Heart left ventricle (tissue), 16 donors: ENCODE measurements at regions not wholly inside any gene's neighbourhood (a gene's known extent, or its start where the extent isn't known, plus 50 kb on each side); places are given as distances from the start of the nearest gene placed in this dataset.

Source experiments
- ATAC-seq, 4 donors: fragments of 200-7000 bp; cut with Tn5 transposase; one replicate each; pipeline ENCODE4 v1.9.1; 2020 to 2022; ENCODE audit warnings: moderate library complexity in 4 of 4, mild to moderate bottlenecking in 3 of 4, moderate number of reproducible peaks in 1 of 4
- DNase-seq, 5 donors: peaks; one replicate each; pipeline ENCODE4 v3.0.0-alpha.2; 2020
- H3K27ac ChIP-seq, 12 donors: fragments of 200-600 bp; sonication (generic) in 4 of 12; one replicate each; pipeline versions ENCODE4 v1.5.0 to v1.8.0; 2016 to 2022; ENCODE audit warnings: mild to moderate bottlenecking in 2 of 12
- H3K27me3 ChIP-seq, 9 donors: fragments of 200-600 bp; sonication (generic) in 2 of 9; one replicate each; pipeline versions ENCODE4 v1.5.1 to v1.8.0; 2016 to 2022; ENCODE audit warnings: mild to moderate bottlenecking in 3 of 9
- H3K36me3 ChIP-seq, 9 donors: fragments of 200-600 bp; sonication (generic) in 2 of 9; one replicate each; pipeline versions ENCODE4 v1.5.0 to v1.8.0; 2018 to 2022; ENCODE audit warnings: mild to moderate bottlenecking in 2 of 9
- H3K4me1 ChIP-seq, 12 donors: fragments of 200-600 bp; sonication (generic) in 4 of 12; one replicate each; pipeline versions ENCODE4 v1.5.0 to v1.8.0; 2016 to 2022; ENCODE audit warnings: mild to moderate bottlenecking in 3 of 12
- H3K4me3 ChIP-seq, 12 donors: fragments of 200-600 bp; sonication (generic) in 4 of 12; one replicate each; pipeline versions ENCODE4 v1.5.0 to v1.8.0; 2017 to 2022; ENCODE audit warnings: mild to moderate bottlenecking in 9 of 12, moderate library complexity in 4 of 12
- H3K9me3 ChIP-seq, 12 donors: fragments of 200-600 bp; sonication (generic) in 4 of 12; one replicate each; pipeline versions ENCODE4 v1.5.0 to v1.8.0; 2016 to 2022; ENCODE audit warnings: mild to moderate bottlenecking in 1 of 12
- CTCF ChIP-seq, 12 donors: fragments of 200-600 bp; sonication (generic) in 4 of 12; IDR thresholded peaks; one replicate each; pipeline versions ENCODE4 v1.5.0 to v1.8.0; 2018 to 2022; ENCODE audit warnings: antibody characterized with exemption in 12 of 12, mild to moderate bottlenecking in 5 of 12
- POLR2A ChIP-seq, 2 donors: fragments of 450-650 bp; IDR thresholded peaks; one replicate each; pipeline ENCODE4 v1.6.1; 2017; ENCODE audit warnings: antibody characterized with exemption in 2 of 2, mild to moderate bottlenecking in 2 of 2, moderate library complexity in 2 of 2
- WGBS, 4 donors: extraction: QIAGEN DNeasy Blood & Tissue Kit in 2 of 4; methylation state at CpG; one replicate each; pipeline versions ENCODE4 v1.1.5 to v1.1.7; 2013 to 2018; 5-methylcytosine and 5-hydroxymethylcytosine counted together
- intact Hi-C, 10 donors: fragments of 100-400 bp; cut with DNase I; formaldehyde crosslinking; loops; one replicate each; pipeline versions ENCODE4 v1.11.1 to v1.14.2; 2022
- donor health status: ischemic (EF 13 %, LVEDD 7.1; RV severe dilation, severe dysfunction).
- donor health status: healthy with polysubstance abuse.
- donor health status: DM: no; HTN: yes; CAD: no.
- donor health status: DM: no; HTN: no; CAD: no.
- donor health status: ischemic (EF 25% LVEDD 6.9; RV normal size, moderate dysfunction).
- donor health status: ischemic (EF 25% LVEDD 5.7; RV mildly dilated, moderate dysfunction).
- donor health status: healthy.
- donor health status: DM: yes; HTN: yes; CAD: no.
- donor health status: ischemic (EF 35%, LVEDD 5.7; RV mildly dilated, moderate dysfunction).
- donor health status: nonischemic (EF 11% LVEDD 7.7; RV severe dilation, severe dysfunction).
- donor health status: DM: yes; HTN: yes; CAD: no.
- donor health status: PGD.
- donor health status: ischemic (EF 29% LVEDD 5.4; RV normal size, mild dysfunction).
- donor health status: nonischemic (EF 23%, LVEDD 6.1; RV moderate dilation, normal function).

DNA sequence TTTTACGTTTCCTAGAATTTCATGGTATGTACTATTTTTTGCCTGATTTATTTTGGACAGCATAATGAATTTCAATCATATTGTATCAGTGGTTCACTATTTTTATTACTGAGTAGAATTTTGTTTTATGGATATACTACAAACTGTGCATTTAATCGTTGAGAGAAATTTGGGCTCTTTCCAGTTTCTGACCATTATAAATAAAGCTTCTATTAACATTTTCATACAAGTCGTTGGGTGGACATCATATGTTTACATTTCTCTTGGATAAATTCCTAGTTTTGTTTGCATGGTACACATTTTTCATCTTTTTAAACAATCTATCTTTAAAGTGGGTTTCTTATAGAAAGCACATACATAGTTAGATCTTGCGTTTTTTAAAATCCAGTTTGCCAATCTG, 472.7 kb upstream of the MAGEB18 start:
- 56 to 82% (median 67%) methylated on average over 4 of the region's 4 CpGs for WGBS, 4 donors
- no peaks in the 10 kb centered on the region for H3K9me3 ChIP-seq
- no peak overlapping the region for H3K27ac ChIP-seq
- TF ChIP-seq POLR2A (IDR thresholded peaks at IDR 0.05): no peak
- TF ChIP-seq CTCF (IDR thresholded peaks at IDR 0.05): no peak
- ATAC-seq (no peak), DNase-seq (no peak)
- intact Hi-C loops: no loop called here
- no peaks in the 10 kb centered on the region for H3K36me3 ChIP-seq
- no peaks in the 10 kb centered on the region for H3K4me1 ChIP-seq
- no peaks in the 10 kb centered on the region for H3K27me3 ChIP-seq
- no peak overlapping the region for H3K4me3 ChIP-seq

- TF ChIP-seq POLR2A (IDR thresholded peaks at IDR 0.05) (no peak), CTCF (IDR thresholded peaks at IDR 0.05) (no peak)
- ATAC-seq: no peak
- 43 to 72% (median 61%) methylated on average over 2 of the region's 2 CpGs for WGBS, 4 donors
- Histone ChIP-seq H3K4me1 (no peaks in the 10 kb centered on the region), H3K9me3 (no peaks in the 10 kb centered on the region), H3K4me3 (no peak overlapping the region), H3K27me3 (no peaks in the 10 kb centered on the region), H3K36me3 (no peaks in the 10 kb centered on the region), H3K27ac (no peak overlapping the region)
- intact Hi-C loops: no loop called here
- no peak for DNase-seq
Observed at GRCh38 chrX:25667681-25668080, 470.5 kb upstream of the MAGEB18 start.

- 71 to 80% (median 73%) methylated on average over 3 of the region's 3 CpGs for WGBS, 4 donors
Observed at GRCh38 chrX:25674776-25675175, 463.4 kb upstream of the MAGEB18 start.

GRCh38 chrX:25701876-25702275, 436.3 kb upstream of the MAGEB18 start:
- Histone ChIP-seq H3K27me3 (no peaks in the 10 kb centered on the region), H3K9me3 (no peaks in the 10 kb centered on the region), H3K4me3 (no peak overlapping the region), H3K27ac (no peak overlapping the region), H3K36me3 (no peaks in the 10 kb centered on the region), H3K4me1 (no peaks in the 10 kb centered on the region)
- no peak for ATAC-seq
- TF ChIP-seq POLR2A (IDR thresholded peaks at IDR 0.05) (no peak), CTCF (IDR thresholded peaks at IDR 0.05) (no peak)
- intact Hi-C loops: no loop called here
- WGBS, 4 donors: 61 to 73% (median 70%) methylated on average over 1 of the region's 1 CpG
- DNase-seq: no peak

More at GRCh38 chrX:25674776-25675175, 463.4 kb upstream of the MAGEB18 start:
- H3K36me3 ChIP-seq: no peaks in the 10 kb centered on the region
- H3K27me3 ChIP-seq: no peaks in the 10 kb centered on the region
- H3K9me3 ChIP-seq: no peaks in the 10 kb centered on the region
- H3K4me1 ChIP-seq: no peaks in the 10 kb centered on the region
- no peak for DNase-seq
- no peak for ATAC-seq
- no peak overlapping the region for H3K4me3 ChIP-seq
- intact Hi-C loops: no loop called here
- no peak for TF ChIP-seq POLR2A (IDR thresholded peaks at IDR 0.05)
- TF ChIP-seq CTCF (IDR thresholded peaks at IDR 0.05): no peak
- H3K27ac ChIP-seq: no peak overlapping the region
